Stomach (tissue), 4 donors: ENCODE measurements at regions not wholly inside any gene's neighbourhood (a gene's known extent, or its start where the extent isn't known, plus 50 kb on each side); places are given as distances from the start of the nearest gene placed in this dataset.

Source experiments
- CTCF ChIP-seq, 7 experiments: fragments of 450-650 bp in 4 of 7; fragments of 200-600 bp in 3 of 7; sonication (generic) in 3 of 7; IDR thresholded peaks; one replicate each; pipeline ENCODE4 v1.5.1; 2016 to 2019; ENCODE audit warnings: antibody characterized with exemption in 7 of 7, control low read depth in 2 of 7, mild to moderate bottlenecking in 1 of 7
- EP300 ChIP-seq: sonication (generic); formaldehyde crosslinking; IDR thresholded peaks from one replicate; pipeline ENCODE4 v1.6.1; 2017; ENCODE audit warnings: antibody characterized with exemption
- POLR2A ChIP-seq, 4 donors: fragments of 450-650 bp; IDR thresholded peaks; one replicate each; pipeline ENCODE4 v1.6.1; 2016; ENCODE audit warnings: antibody characterized with exemption in 4 of 4, control low read depth in 2 of 4, mild to moderate bottlenecking in 1 of 4, moderate library complexity in 1 of 4

GRCh38 chr15:47504624-47505256 is 212.6 kb upstream of the SEMA6D start:
- no peak for TF ChIP-seq CTCF (IDR thresholded peaks at IDR 0.05)
- no peak for TF ChIP-seq EP300
- no peak for TF ChIP-seq POLR2A (IDR thresholded peaks at IDR 0.05)
